H9 (cell line): ENCODE measurements at regions not wholly inside any gene's neighbourhood (a gene's known extent, or its start where the extent isn't known, plus 50 kb on each side); places are given as distances from the start of the nearest gene placed in this dataset.

Experiments
- DNase-seq: peaks from one replicate; pipeline ENCODE4 v3.0.0-alpha.2; 2017
- H2AFZ ChIP-seq: one replicate; pipeline ENCODE4 v1.6.1; 2013; ENCODE audit warnings: mild to moderate bottlenecking, low read length, control low read depth, moderate library complexity
- H2AK5ac ChIP-seq: 2 replicates; pipeline ENCODE4 v1.6.1; 2013; ENCODE audit warnings: low read length, control low read depth, mixed read lengths; ENCODE audit not compliant: insufficient read length
- H2BK120ac ChIP-seq: one replicate; pipeline ENCODE4 v1.6.1; 2013; ENCODE audit warnings: low read depth, mild to moderate bottlenecking, low read length, control low read depth, inconsistent platforms; ENCODE audit not compliant: poor library complexity, severe bottlenecking
- H2BK12ac ChIP-seq: 2 replicates; pipeline ENCODE4 v1.6.1; 2013; ENCODE audit warnings: low read length, control low read depth, mixed read lengths, low read depth; ENCODE audit not compliant: insufficient read length
- H2BK15ac ChIP-seq: 2 replicates; pipeline ENCODE4 v1.6.1; 2013; ENCODE audit warnings: low read depth, low read length, control low read depth
- H2BK20ac ChIP-seq: one replicate; pipeline ENCODE4 v1.6.1; 2013; ENCODE audit warnings: low read depth, mild to moderate bottlenecking, low read length, control low read depth, inconsistent platforms; ENCODE audit not compliant: poor library complexity, severe bottlenecking
- H2BK5ac ChIP-seq: 2 replicates; pipeline ENCODE4 v1.6.1; 2013; ENCODE audit warnings: low read length, control low read depth, mixed read lengths; ENCODE audit not compliant: insufficient read length
- H3K14ac ChIP-seq: 2 replicates; pipeline ENCODE4 v1.6.1; 2013; ENCODE audit warnings: low read length, control low read depth; ENCODE audit not compliant: insufficient read depth
- H3K18ac ChIP-seq: 2 replicates; pipeline ENCODE4 v1.6.1; 2013; ENCODE audit warnings: low read depth, mild to moderate bottlenecking, mixed read lengths, low read length, control low read depth; ENCODE audit not compliant: insufficient read length
- H3K23ac ChIP-seq: 2 replicates; pipeline ENCODE4 v1.6.1; 2013; ENCODE audit warnings: low read length, control low read depth, mixed read lengths, low read depth; ENCODE audit not compliant: insufficient read length
- H3K23me2 ChIP-seq: 2 replicates; pipeline ENCODE4 v1.6.1; 2013; ENCODE audit warnings: low read depth, mild to moderate bottlenecking, mixed read lengths, low read length, control low read depth; ENCODE audit not compliant: insufficient read length, poor library complexity, severe bottlenecking
- H3K27ac ChIP-seq: 2 replicates; pipeline ENCODE4 v1.5.1; 2013; ENCODE audit warnings: low read length, control low read depth, mixed read lengths, low read depth; ENCODE audit not compliant: insufficient read length
- H3K27me3 ChIP-seq: 2 replicates; pipeline ENCODE4 v1.6.1; 2013; ENCODE audit warnings: low read length, control low read depth, inconsistent platforms; ENCODE audit not compliant: insufficient read depth
- H3K4ac ChIP-seq: 2 replicates; pipeline ENCODE4 v1.6.1; 2013; ENCODE audit warnings: low read depth, mild to moderate bottlenecking, control low read depth, inconsistent platforms, low read length, moderate library complexity
- H3K4me1 ChIP-seq: 2 replicates; pipeline ENCODE4 v1.6.1; 2013; ENCODE audit warnings: low read length, control low read depth, inconsistent platforms; ENCODE audit not compliant: insufficient read depth
- H3K4me2 ChIP-seq: 2 replicates; pipeline ENCODE4 v1.6.1; 2013; ENCODE audit warnings: low read length, control low read depth, mixed read lengths; ENCODE audit not compliant: insufficient read length, insufficient read depth
- H3K56ac ChIP-seq: 2 replicates; pipeline ENCODE4 v1.6.1; 2013; ENCODE audit warnings: low read depth, mild to moderate bottlenecking, mixed read lengths, low read length, control low read depth; ENCODE audit not compliant: insufficient read length
- H3K79me1 ChIP-seq: 2 replicates; pipeline ENCODE4 v1.6.1; 2013; ENCODE audit warnings: low read depth, mild to moderate bottlenecking, moderate library complexity, low read length, control low read depth, inconsistent platforms; ENCODE audit not compliant: insufficient read depth, poor library complexity, severe bottlenecking
- H3K79me2 ChIP-seq: 2 replicates; pipeline ENCODE4 v1.6.1; 2013; ENCODE audit warnings: low read length, control low read depth, inconsistent platforms; ENCODE audit not compliant: insufficient read depth
- H3K9ac ChIP-seq: 2 replicates; pipeline ENCODE4 v1.6.1; 2013; ENCODE audit warnings: low read length, control low read depth, mixed read lengths; ENCODE audit not compliant: insufficient read length; ENCODE audit errors: extremely low read depth
- H3K9me3 ChIP-seq: one replicate; pipeline ENCODE4 v1.6.1; 2013; ENCODE audit warnings: low read depth, low read length, inconsistent platforms; ENCODE audit not compliant: control insufficient read depth
- H3T11ph ChIP-seq: one replicate; pipeline ENCODE4 v1.6.1; 2013; ENCODE audit warnings: mild to moderate bottlenecking, low read length, control low read depth, inconsistent platforms
- H4K20me1 ChIP-seq: one replicate; pipeline ENCODE4 v1.6.1; 2013; ENCODE audit not compliant: control insufficient read depth, insufficient read length, insufficient read depth
- H4K5ac ChIP-seq: 2 replicates; pipeline ENCODE4 v1.6.1; 2013; ENCODE audit warnings: low read depth, mild to moderate bottlenecking, mixed read lengths, low read length, control low read depth; ENCODE audit not compliant: insufficient read length
- H4K8ac ChIP-seq: replicated peaks from 2 replicates; pipeline ENCODE4 v1.6.1; 2013; ENCODE audit warnings: low read length, control low read depth, mixed read lengths, low read depth; ENCODE audit not compliant: insufficient read length
- H4K91ac ChIP-seq: 2 replicates; pipeline ENCODE4 v1.6.1; 2013; ENCODE audit warnings: low read depth, mild to moderate bottlenecking, moderate library complexity, mixed read lengths, low read length, control low read depth; ENCODE audit not compliant: insufficient read length
- H3K27ac Mint-ChIP-seq, 3 experiments: 2 replicates in 2 of 3; 3 replicates in 1 of 3; pipeline ENCODE4 v1.8.0; 2020 to 2021; ENCODE audit warnings: mixed read lengths in 3 of 3, mild to moderate bottlenecking in 1 of 3, moderate library complexity in 1 of 3
- H3K27me3 Mint-ChIP-seq: 2 replicates; pipeline ENCODE4 v1.8.0; 2021; ENCODE audit warnings: low read depth, mild to moderate bottlenecking, moderate library complexity, mixed read lengths
- H3K36me3 Mint-ChIP-seq, 3 experiments: 2 replicates in 2 of 3; 3 replicates in 1 of 3; pipeline ENCODE4 v1.8.0; 2020 to 2021; ENCODE audit warnings: low read depth in 3 of 3, mixed read lengths in 3 of 3; ENCODE audit not compliant: insufficient read depth in 1 of 3
- H3K4me1 Mint-ChIP-seq, 2 experiments: 2 replicates each; pipeline ENCODE4 v1.8.0; 2020; ENCODE audit warnings: mixed read lengths in 2 of 2
- H3K4me3 Mint-ChIP-seq, 2 experiments: 2 replicates in 1 of 2; 3 replicates in 1 of 2; pipeline ENCODE4 v1.8.0; 2020 to 2021; ENCODE audit warnings: mild to moderate bottlenecking in 2 of 2, mixed read lengths in 2 of 2, moderate library complexity in 1 of 2
- H3K9me3 Mint-ChIP-seq, 2 experiments: 2 replicates in 1 of 2; 3 replicates in 1 of 2; pipeline ENCODE4 v1.8.0; 2020; ENCODE audit warnings: mild to moderate bottlenecking in 2 of 2, mixed read lengths in 2 of 2, moderate library complexity in 1 of 2
- CTCF ChIP-seq: fragments of 200-600 bp; sonication (generic); conservative IDR thresholded peaks from 3 replicates; pipeline ENCODE4 v1.8.0; 2021; ENCODE audit warnings: antibody characterized with exemption, mild to moderate bottlenecking
- WGBS: extraction: QIAGEN DNeasy Blood & Tissue Kit; methylation state at CpG from one replicate; pipeline ENCODE4 v1.1.7; 2013; ENCODE audit warnings: missing lambda C conversion rate, low lambda C conversion rate, mixed read lengths; ENCODE audit not compliant: insufficient read length; ENCODE audit errors: extremely low coverage; 5-methylcytosine and 5-hydroxymethylcytosine counted together

DNA sequence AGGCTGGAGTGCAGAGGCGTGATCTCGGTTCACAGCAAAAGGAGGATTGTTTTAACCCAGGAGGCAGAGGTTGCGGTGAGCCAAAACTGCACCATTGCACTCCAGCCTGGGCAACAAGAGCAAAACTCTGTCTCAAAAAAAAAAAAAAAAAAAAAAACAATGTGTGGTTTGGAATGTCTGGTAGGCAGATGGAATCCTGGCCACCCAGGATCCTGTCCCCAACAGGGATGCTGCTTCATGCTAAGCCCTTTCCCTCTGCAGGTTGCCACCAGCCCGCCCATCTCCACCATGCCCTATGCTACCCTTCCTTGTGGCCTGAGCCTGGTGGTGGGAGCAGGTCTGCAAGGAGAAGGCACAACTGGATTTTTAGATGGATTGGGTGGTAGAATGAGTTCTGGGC, 129.7 kb upstream of the HAND1 start:
- Histone ChIP-seq H2BK5ac (no peak overlapping the region), H4K91ac (no peak overlapping the region), H3K4me2 (no peak overlapping the region), H3K9me3 (no peaks in the 10 kb centered on the region), H2BK15ac (no peak overlapping the region), H2BK120ac (no peak overlapping the region), H3T11ph (no peak overlapping the region), H4K5ac (no peak overlapping the region), H2BK12ac (no peak overlapping the region), H3K23ac (no peak overlapping the region), H3K23me2 (peaks cover 10% of the 10 kb centered on the region), H4K8ac (no peak overlapping the region), H2AK5ac (no peak overlapping the region), H3K4me1 (peaks cover 12% of the 10 kb centered on the region; the same call in 1 of the 2 replicates), H3K18ac (no peak overlapping the region), H3K9ac (no peak overlapping the region), H2BK20ac (no peak overlapping the region), H3K79me1 (no peaks in the 10 kb centered on the region), H2AFZ (no peak overlapping the region), H4K20me1 (peaks cover 3% of the 10 kb centered on the region), H3K27me3 (peaks cover 21% of the 10 kb centered on the region), H3K14ac (no peak overlapping the region), H3K27ac (no peak overlapping the region), H3K79me2 (no peaks in the 10 kb centered on the region), H3K4ac (no peak overlapping the region), H3K56ac (no peak overlapping the region)
- no CpG with 5 or more reads among the region's 4 CpGs for WGBS
- Mint-ChIP-seq H3K4me1 (peaks cover 37 to 46% of the 10 kb centered on the region in 2 experiments), H3K27ac (no peak overlapping the region; a peak in 1 of 7 replicates), H3K27me3 (peaks cover 81% of the 10 kb centered on the region), H3K4me3 (no peak overlapping the region), H3K36me3 (no peaks in the 10 kb centered on the region), H3K9me3 (no peaks in the 10 kb centered on the region)
- DNase-seq = no peak
- no peak for TF ChIP-seq CTCF
